ENCODE measurements at regions not wholly inside any gene's neighbourhood (a gene's known extent, or its start where the extent isn't known, plus 50 kb on each side); places are given as distances from the start of the nearest gene placed in this dataset.

DNA sequence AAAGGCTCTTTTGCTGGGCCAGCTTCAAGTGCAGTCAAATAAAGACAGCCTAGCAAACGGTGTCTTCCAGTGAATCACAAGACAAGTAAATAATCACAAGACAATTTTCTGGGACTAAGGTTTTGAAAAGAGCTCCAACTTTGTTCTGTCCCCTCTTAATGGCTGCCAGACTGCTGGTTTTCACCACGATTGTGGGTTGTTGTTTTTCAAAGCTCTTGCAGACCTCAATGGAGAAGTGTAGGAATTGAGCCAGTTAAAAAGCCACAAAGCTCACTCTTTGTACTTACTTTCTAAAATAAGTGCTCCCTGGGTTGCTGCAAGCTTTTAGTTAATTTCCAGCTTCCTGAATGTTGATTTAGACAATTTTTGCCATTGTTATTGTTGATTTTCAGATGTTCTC lies 405.8 kb upstream of the HTR2C start:
- TF ChIP-seq ZNF274 (IDR thresholded peaks at IDR 0.05; ENCODE audit: low read depth, low read length) (no peak), YY1 (IDR thresholded peaks at IDR 0.05; ENCODE audit: insufficient read depth, insufficient read length) (no peak)
